NOMO-1 (cell line): ENCODE measurements at regions not wholly inside any gene's neighbourhood (a gene's known extent, or its start where the extent isn't known, plus 50 kb on each side); places are given as distances from the start of the nearest gene placed in this dataset.

Source experiments
- DNase-seq, 2 experiments: peaks; one replicate each; lab custom pipeline; 2025; ENCODE audit not compliant: unreplicated experiment in 2 of 2; lab: John Stamatoyannopoulos, UW

GRCh38 chr10:128693493-128694131, 567.4 kb upstream of the MKI67 start:
- DNase-seq = no peak

DNA sequence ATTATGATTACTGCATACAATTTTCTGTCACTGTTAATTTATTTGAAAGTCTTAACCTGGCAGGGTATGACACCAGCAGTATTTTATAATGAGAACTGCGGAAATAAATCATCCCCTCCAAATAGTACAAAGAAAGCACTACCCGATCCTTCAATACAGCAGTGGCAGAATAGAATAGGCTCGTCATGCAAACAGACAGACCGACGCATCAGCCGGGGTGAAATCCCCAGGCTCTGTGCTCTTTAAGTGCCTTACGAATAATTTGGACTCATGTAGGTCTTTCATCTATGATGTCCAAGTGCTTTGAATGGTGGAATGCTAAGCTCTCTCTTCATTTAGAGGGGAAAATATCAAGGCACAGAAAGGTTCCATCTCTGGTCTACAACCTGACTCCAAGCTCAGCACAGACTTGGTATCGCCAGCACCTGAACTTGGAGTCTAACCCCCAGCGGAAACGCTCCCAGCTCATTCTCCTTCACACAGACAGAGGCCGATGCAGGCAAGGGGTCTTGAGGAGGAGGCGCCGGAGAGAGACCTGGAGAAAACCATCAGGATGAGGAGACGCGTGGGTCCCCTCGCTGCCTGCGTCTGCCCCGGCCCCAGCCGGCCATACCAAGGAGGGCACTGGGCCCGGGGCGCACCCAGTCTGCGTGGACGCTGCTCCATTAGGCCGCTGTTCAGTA, 568.1 kb upstream of the MKI67 start:
- DNase-seq = no peak

- DNase-seq = no peak
Observed at GRCh38 chr10:128694851-128695725, 568.9 kb upstream of the MKI67 start.

DNA sequence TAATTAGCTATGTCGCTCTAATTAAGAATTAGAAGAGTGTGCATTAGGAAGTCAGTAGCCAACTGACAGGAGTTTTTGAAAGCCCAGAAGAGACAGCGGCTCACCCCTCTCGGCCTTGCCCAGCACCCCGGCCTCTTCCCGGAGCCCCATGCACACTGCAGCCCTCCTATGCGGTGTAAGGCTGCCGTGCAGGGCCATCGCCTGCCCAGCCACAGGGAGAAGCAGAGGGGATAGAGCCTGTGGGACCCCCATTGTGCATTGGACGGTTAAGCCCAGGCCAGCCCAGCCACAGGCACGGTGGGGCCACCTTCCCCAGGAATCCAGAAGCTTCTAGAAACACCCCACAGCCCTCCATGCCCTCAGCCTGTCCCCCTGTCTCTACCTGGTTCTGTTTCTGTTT, 569.7 kb upstream of the MKI67 start:
- DNase-seq = no peak

- DNase-seq = no peak
Observed at GRCh38 chr10:128697437-128697836, 571.2 kb upstream of the MKI67 start.

GRCh38 chr10:128701381-128701780, 575.2 kb upstream of the MKI67 start:
- no peak for DNase-seq

- DNase-seq = no peak
Observed at GRCh38 chr10:128701837-128702236, 575.6 kb upstream of the MKI67 start.

GRCh38 chr10:128704716-128705115, 578.5 kb upstream of the MKI67 start:
- DNase-seq = no peak

DNA sequence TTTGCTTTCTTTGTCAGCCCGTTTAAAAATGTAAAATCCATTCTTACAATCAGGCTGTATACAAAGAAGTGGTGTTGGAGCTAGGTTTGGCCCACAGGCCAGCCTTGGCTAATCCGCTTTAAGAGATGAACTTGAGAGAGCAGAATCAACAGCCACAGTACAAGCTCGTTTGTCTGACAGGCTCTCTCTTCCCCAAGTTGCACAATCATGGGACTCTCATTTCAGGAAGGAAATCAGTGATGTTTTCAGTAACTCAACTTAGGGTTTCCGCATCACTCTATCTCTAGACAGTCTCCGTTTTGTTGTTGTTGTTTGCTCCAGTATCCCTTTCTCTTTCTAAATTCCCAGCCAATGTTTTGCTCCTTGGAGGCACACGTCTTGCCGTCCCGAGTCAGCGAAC, 582.0 kb upstream of the MKI67 start:
- DNase-seq = no peak

- DNase-seq = no peak
Observed at GRCh38 chr10:128709686-128710085, 583.5 kb upstream of the MKI67 start.

DNA sequence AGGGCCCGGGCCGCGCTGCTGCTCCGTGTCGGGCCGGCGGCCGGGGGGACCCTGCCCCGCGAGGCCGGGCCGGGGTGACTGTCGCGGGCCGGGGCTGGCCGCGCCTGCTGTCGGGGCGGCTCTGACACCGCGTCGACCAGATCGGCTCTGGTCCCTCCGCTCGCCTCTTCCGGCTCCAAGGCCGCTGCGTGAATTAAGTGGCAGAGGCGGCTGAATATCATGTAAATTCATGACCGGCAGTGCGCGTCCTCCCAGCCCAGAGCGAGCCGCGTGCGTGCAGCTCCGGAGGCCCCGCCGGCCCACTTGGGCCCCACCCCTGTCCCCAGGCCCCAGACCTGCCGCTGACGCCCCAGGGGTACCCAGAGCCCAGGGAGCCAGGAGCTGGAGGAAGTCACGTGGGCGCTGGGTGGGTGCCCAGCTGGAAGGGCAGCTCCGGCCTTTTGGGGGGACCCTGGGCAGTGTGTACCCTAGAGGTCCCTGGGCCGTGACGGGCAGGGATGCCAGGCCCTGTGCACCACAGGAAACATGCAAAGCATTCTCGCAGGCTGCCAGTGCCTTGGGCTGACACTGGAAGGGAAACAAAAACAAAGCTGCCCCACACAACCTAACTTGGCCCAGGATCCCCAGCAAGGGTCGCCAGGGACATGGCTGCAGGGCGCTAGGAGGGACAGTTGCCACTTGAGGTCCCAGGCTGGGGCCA, 584.0 kb upstream of the MKI67 start:
- DNase-seq = no peak

DNA sequence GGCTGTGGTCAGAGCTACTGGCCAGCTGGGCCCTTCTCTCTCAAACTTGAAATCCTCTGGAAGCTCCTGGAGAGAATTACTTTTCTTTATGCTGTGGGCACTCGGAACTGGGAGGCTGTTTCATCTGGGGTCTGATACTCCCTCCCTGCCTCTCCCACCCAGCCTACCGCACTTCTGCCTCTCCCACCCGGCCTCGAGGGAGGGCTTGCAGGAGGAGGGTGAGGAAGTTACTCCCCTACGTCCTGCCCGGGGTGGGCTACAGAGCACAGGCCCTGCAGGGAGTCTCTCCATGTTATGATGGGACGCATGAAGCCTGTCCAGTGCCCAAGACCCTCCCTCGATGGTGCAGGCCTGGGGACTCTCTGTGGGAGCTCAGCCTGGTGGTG, 584.6 kb upstream of the MKI67 start:
- no peak for DNase-seq

GRCh38 chr10:128711806-128712205, 585.6 kb upstream of the MKI67 start:
- no peak for DNase-seq

DNA sequence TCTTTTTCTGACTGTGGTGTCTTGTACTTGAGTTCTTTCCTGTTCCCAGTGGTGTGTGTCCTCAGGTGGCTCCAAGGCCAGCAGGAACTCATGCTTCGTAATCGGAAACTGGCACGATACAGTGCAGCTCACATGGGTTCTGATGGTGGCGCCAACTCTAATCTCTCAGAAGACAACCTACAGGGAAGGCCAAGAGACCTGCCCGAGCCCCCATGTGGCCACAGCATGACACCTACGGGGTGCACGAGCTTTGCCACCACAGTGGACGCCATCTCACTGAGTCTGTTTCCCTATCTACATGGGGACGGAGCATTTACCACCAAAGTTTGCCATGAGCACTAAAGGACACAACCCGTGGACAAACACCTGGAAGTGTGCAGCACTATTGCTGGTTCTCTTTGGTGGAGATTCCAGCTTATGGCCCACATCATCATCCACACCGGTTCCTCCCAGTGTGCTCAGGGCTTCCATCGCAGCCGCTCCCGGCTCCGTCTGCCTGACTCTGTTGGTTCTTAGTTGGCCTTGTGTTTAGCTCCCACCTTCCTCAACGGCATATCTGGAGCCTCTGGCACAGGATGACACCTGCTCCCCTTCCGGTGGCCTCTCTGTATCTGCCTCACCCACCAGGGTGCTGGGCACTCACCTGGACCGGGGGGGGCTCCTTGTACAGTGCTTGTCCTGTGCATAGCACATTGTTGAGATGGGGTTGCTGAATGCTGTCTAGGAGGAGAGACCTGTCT, 586.6 kb upstream of the MKI67 start:
- DNase-seq = no peak

DNA sequence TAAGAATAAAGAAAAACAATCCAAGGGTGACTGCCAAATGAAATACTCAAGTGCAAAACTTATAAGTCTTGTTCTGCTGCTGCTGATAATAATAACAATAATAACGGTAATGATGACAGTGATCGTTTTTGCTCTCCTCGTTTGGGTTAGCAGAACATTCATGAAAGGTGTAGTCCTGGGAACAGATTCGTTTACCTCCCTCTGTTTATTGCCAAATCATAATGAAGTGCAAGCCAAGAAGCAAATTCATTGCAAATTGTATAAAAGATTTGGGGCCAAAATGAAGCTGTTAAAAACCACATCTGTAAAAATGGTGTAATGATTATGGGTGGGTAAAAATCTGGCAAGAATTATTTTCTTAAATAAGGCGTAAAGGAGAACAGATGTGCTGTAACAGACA, 587.2 kb upstream of the MKI67 start:
- DNase-seq = no peak

GRCh38 chr10:128713874-128714570, 587.8 kb upstream of the MKI67 start:
- no peak for DNase-seq

GRCh38 chr10:128714644-128715415, 588.6 kb upstream of the MKI67 start:
- no peak for DNase-seq

DNA sequence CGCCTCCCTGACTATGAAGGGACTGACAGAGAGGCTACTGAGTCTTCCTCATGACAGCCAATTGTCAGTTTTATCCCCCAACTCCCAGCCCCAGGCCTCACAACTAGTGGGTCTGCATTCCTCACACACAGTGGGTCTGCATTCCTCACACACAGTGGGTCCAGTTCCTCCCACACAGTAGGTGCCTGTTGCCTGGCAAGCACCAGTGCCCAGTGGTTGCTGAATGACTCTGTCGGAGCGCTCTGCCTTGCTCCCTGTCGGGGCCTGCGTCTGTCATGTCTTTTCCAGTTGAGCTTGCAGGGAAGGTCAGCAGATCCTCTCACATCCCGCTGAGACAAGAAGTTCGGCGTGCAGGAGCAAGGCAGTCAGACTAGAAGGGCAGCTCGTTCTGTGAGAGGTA, 590.0 kb upstream of the MKI67 start:
- no peak for DNase-seq

- no peak for DNase-seq
Observed at GRCh38 chr10:128721963-128722445, 595.8 kb upstream of the MKI67 start.
